Trophoblast cell (in vitro differentiated cells and primary cell): ENCODE measurements at regions not wholly inside any gene's neighbourhood (a gene's known extent, or its start where the extent isn't known, plus 50 kb on each side); places are given as distances from the start of the nearest gene placed in this dataset.

Experiments used
- DNase-seq, 2 donors: peaks; one replicate each; pipeline ENCODE4 v3.0.0-alpha.2; 2016
- H2AFZ ChIP-seq: 2 replicates; pipeline ENCODE4 v1.6.1; 2013; ENCODE audit warnings: low read length, moderate library complexity, mild to moderate bottlenecking; ENCODE audit not compliant: insufficient read depth, poor library complexity
- H2AK5ac ChIP-seq: 2 replicates; pipeline ENCODE4 v1.6.1; 2013; ENCODE audit warnings: mild to moderate bottlenecking, low read length
- H2BK120ac ChIP-seq: 2 replicates; pipeline ENCODE4 v1.6.1; 2013; ENCODE audit warnings: low read length, mild to moderate bottlenecking, moderate library complexity; ENCODE audit not compliant: insufficient read depth, poor library complexity
- H2BK12ac ChIP-seq: 2 replicates; pipeline ENCODE4 v1.6.1; 2013; ENCODE audit warnings: mild to moderate bottlenecking, low read length, moderate library complexity
- H2BK5ac ChIP-seq: 2 replicates; pipeline ENCODE4 v1.6.1; 2013; ENCODE audit warnings: low read length, low read depth, moderate library complexity, mild to moderate bottlenecking; ENCODE audit not compliant: poor library complexity
- H3K14ac ChIP-seq: 2 replicates; pipeline ENCODE4 v1.6.1; 2013; ENCODE audit warnings: mild to moderate bottlenecking, low read length
- H3K18ac ChIP-seq: 2 replicates; pipeline ENCODE4 v1.6.1; 2013; ENCODE audit warnings: mild to moderate bottlenecking, low read length
- H3K23ac ChIP-seq: 2 replicates; pipeline ENCODE4 v1.6.1; 2013; ENCODE audit warnings: low read length
- H3K27ac ChIP-seq: 2 replicates; pipeline ENCODE4 v1.5.1; 2013; ENCODE audit warnings: low read depth, mild to moderate bottlenecking, inconsistent platforms, low read length, moderate library complexity
- H3K27me3 ChIP-seq: 2 replicates; pipeline ENCODE4 v1.6.1; 2013; ENCODE audit warnings: inconsistent platforms, mild to moderate bottlenecking, low read length, moderate library complexity; ENCODE audit not compliant: insufficient read depth
- H3K36me3 ChIP-seq, 2 experiments: 1 replicate in 1 of 2; 2 replicates in 1 of 2; pipeline ENCODE4 v1.6.1; 2013; ENCODE audit warnings: low read length in 2 of 2, mild to moderate bottlenecking in 2 of 2, moderate library complexity in 1 of 2; ENCODE audit not compliant: insufficient read depth in 2 of 2, control insufficient read depth in 1 of 2
- H3K4ac ChIP-seq: 2 replicates; pipeline ENCODE4 v1.6.1; 2013; ENCODE audit warnings: low read depth, mild to moderate bottlenecking, low read length, moderate library complexity
- H3K4me1 ChIP-seq, 2 experiments: 1 replicate in 1 of 2; 2 replicates in 1 of 2; pipeline ENCODE4 v1.6.1; 2013; ENCODE audit warnings: low read length in 2 of 2, mild to moderate bottlenecking in 2 of 2, moderate library complexity in 1 of 2; ENCODE audit not compliant: insufficient read depth in 2 of 2, control insufficient read depth in 1 of 2
- H3K4me2 ChIP-seq: 2 replicates; pipeline ENCODE4 v1.6.1; 2013; ENCODE audit warnings: inconsistent platforms, mild to moderate bottlenecking, low read length, moderate library complexity
- H3K4me3 ChIP-seq: 2 replicates; pipeline ENCODE4 v1.5.1; 2013; ENCODE audit warnings: mild to moderate bottlenecking, low read depth, low read length, inconsistent platforms
- H3K79me1 ChIP-seq: one replicate; pipeline ENCODE4 v1.6.1; 2013; ENCODE audit warnings: low read length
- H3K79me2 ChIP-seq: 2 replicates; pipeline ENCODE4 v1.6.1; 2013; ENCODE audit warnings: low read length, mild to moderate bottlenecking; ENCODE audit not compliant: control insufficient read depth, insufficient read depth, poor library complexity
- H3K9ac ChIP-seq: 2 replicates; pipeline ENCODE4 v1.6.1; 2013; ENCODE audit warnings: mild to moderate bottlenecking, low read length
- H3K9me3 ChIP-seq: 2 replicates; pipeline ENCODE4 v1.6.1; 2013; ENCODE audit warnings: low read depth, mild to moderate bottlenecking, control low read depth, inconsistent platforms, low read length; ENCODE audit not compliant: insufficient read depth
- H4K12ac ChIP-seq: 2 replicates; pipeline ENCODE4 v1.6.1; 2013; ENCODE audit warnings: low read depth, mild to moderate bottlenecking, low read length, moderate library complexity
- H4K8ac ChIP-seq: 2 replicates; pipeline ENCODE4 v1.6.1; 2013; ENCODE audit warnings: low read depth, mild to moderate bottlenecking, low read length, moderate library complexity
- H4K91ac ChIP-seq: one replicate; pipeline ENCODE4 v1.6.1; 2013; ENCODE audit warnings: low read depth, mild to moderate bottlenecking, low read length, moderate library complexity
- WGBS: extraction: QIAGEN DNeasy Blood & Tissue Kit; methylation state at CpG from one replicate; pipeline ENCODE4 v1.1.7; 2013; ENCODE audit warnings: missing lambda C conversion rate; ENCODE audit not compliant: insufficient read length, insufficient coverage; ENCODE audit errors: extremely low coverage; 5-methylcytosine and 5-hydroxymethylcytosine counted together

DNA sequence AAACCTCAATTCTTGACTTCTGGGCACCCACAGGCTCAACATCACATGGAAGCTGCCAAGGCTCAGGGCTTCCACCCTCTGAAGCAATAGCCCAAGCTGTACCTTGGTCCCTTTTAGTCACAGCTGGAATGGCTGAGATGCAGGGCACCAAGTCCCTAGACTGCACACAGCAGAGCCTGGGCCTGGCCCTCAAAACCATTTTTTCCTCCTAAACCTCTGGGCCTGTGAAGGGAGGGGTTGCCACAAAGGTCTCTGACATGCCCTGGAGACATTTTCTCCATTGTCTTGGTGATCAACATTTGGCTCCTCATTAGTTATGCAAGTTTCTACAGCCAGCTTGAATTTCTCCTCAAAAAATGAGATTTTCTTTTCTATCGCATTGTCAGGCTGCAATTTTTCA is 382.7 kb upstream of the RASGEF1B start:
- no peak overlapping the region for H3K27ac ChIP-seq
- H2BK5ac ChIP-seq, result no peak overlapping the region
- no peak overlapping the region for H3K4me3 ChIP-seq
- no peaks in the 10 kb centered on the region for H3K79me2 ChIP-seq
- no peak overlapping the region for H3K23ac ChIP-seq
- no peak overlapping the region for H3K9ac ChIP-seq
- no peak overlapping the region for H4K91ac ChIP-seq
- no peaks in the 10 kb centered on the region for H3K4me1 ChIP-seq
- no peaks in the 10 kb centered on the region for H3K27me3 ChIP-seq
- H2AK5ac ChIP-seq, result no peak overlapping the region
- H3K14ac ChIP-seq, result no peak overlapping the region
- no CpG with 5 or more reads among the region's 1 CpG for WGBS
- DNase-seq, result no peak
- H3K9me3 ChIP-seq, result peaks cover 3% of the 10 kb centered on the region
- no peak overlapping the region for H2AFZ ChIP-seq
- no peak overlapping the region for H3K4ac ChIP-seq
- no peak overlapping the region for H2BK12ac ChIP-seq
- no peak overlapping the region for H2BK120ac ChIP-seq
- no peak overlapping the region for H4K12ac ChIP-seq
- H3K4me2 ChIP-seq, result no peak overlapping the region
- no peaks in the 10 kb centered on the region for H3K36me3 ChIP-seq
- no peaks in the 10 kb centered on the region for H3K79me1 ChIP-seq
- H3K18ac ChIP-seq, result no peak overlapping the region
- no peak overlapping the region for H4K8ac ChIP-seq

DNA sequence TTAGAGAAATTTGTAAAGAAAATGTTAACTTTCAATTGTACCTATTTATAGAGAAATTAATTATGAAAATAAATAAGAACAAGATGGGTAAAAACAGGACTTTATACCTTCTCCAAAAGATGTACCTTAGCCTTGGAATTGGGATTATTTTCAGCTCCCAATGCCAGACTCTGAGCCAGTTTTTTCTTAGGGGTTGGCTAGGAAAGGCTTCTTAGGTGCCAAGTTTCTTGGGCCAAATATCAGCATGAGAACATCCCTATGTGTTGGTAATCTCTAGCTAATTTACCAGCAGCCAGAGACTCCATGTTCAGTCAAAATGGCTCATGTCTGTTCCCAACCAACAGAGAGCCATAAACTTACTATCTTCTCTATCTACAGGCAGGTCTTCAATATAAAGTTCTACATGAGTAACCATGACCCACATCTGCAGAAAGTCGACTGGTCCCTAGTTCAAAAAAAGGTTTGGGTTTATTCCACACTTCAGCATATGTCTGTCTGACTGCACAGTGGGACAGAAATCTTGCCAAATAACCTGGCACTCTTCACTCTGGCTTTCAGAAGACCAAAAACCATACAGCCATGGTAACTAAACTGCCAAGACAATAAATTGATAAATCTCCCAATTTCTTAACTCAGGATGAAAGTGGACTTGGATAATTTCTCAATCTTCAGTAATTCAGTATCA is 380.5 kb upstream of the RASGEF1B start:
- H3K18ac ChIP-seq, result no peak overlapping the region
- H3K23ac ChIP-seq, result no peak overlapping the region
- no peak for DNase-seq
- H2AFZ ChIP-seq, result no peak overlapping the region
- no peak overlapping the region for H2BK5ac ChIP-seq
- H3K4ac ChIP-seq, result no peak overlapping the region
- no peak overlapping the region for H4K8ac ChIP-seq
- H3K9me3 ChIP-seq, result peaks cover 3% of the 10 kb centered on the region
- H3K4me1 ChIP-seq, result no peaks in the 10 kb centered on the region
- no peak overlapping the region for H3K14ac ChIP-seq
- no peak overlapping the region for H3K27ac ChIP-seq
- no peak overlapping the region for H2BK12ac ChIP-seq
- H4K91ac ChIP-seq, result no peak overlapping the region
- H3K79me2 ChIP-seq, result no peaks in the 10 kb centered on the region
- no peak overlapping the region for H3K4me2 ChIP-seq
- no peaks in the 10 kb centered on the region for H3K36me3 ChIP-seq
- H3K4me3 ChIP-seq, result no peak overlapping the region
- no peaks in the 10 kb centered on the region for H3K27me3 ChIP-seq
- no CpG with 5 or more reads among the region's 1 CpG for WGBS
- no peak overlapping the region for H3K9ac ChIP-seq
- no peak overlapping the region for H4K12ac ChIP-seq
- no peaks in the 10 kb centered on the region for H3K79me1 ChIP-seq
- H2BK120ac ChIP-seq, result no peak overlapping the region
- no peak overlapping the region for H2AK5ac ChIP-seq

DNA sequence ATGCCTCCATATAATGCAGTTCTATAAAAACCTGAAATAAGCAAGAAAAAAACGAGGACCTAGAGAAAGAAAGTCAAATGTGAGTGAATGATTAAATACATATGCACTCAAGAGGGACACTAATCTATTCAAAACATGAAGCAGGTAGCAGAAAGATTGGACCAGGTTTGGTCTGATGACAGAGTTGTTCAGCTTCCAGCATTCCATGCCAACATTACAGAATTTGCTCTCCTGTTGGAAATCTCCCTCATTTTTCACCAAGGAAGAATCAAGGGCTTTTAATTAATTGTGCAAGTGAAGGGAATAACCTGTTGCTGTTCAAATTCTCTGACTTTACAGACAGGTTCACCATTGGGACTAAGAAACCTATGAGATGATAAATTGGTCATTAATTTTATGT is 379.0 kb upstream of the RASGEF1B start:
- Histone ChIP-seq H3K4ac (no peak overlapping the region), H3K4me1 (no peaks in the 10 kb centered on the region), H2BK120ac (no peak overlapping the region), H3K79me1 (no peaks in the 10 kb centered on the region), H3K14ac (no peak overlapping the region), H4K91ac (no peak overlapping the region), H2AFZ (no peak overlapping the region), H3K4me3 (no peak overlapping the region), H3K27ac (no peak overlapping the region), H4K8ac (no peak overlapping the region), H3K9ac (no peak overlapping the region), H3K23ac (no peak overlapping the region), H2BK5ac (no peak overlapping the region), H4K12ac (no peak overlapping the region), H3K9me3 (peaks cover 3% of the 10 kb centered on the region), H3K27me3 (no peaks in the 10 kb centered on the region), H3K36me3 (no peaks in the 10 kb centered on the region), H3K4me2 (no peak overlapping the region), H3K18ac (no peak overlapping the region), H3K79me2 (no peaks in the 10 kb centered on the region), H2AK5ac (no peak overlapping the region), H2BK12ac (no peak overlapping the region)
- no CpG with 5 or more reads among the region's 1 CpG for WGBS
- DNase-seq, result no peak

DNA sequence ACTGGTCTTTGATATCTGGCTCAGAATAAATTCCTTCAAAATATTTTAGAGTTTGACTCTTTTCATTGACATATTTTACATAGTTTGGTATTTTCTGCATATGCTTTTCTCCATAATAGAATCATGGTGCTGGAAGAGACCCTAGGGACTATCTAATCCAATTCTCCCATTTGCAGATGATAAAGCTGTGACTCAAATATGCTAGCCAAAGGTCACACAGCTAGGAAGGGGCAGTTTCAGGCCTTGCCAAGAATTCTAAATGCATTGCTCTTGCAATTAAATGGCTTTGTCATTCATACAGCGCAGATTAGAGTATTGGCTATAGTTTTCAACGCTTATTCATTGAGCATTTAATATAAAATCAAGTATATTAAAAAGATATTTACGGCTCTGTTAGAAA is 374.1 kb upstream of the RASGEF1B start:
- Histone ChIP-seq H3K23ac (no peak overlapping the region), H3K4me2 (no peak overlapping the region), H3K9me3 (no peaks in the 10 kb centered on the region), H2BK12ac (no peak overlapping the region), H4K8ac (no peak overlapping the region), H3K27me3 (no peaks in the 10 kb centered on the region), H3K36me3 (no peaks in the 10 kb centered on the region), H3K4me1 (no peaks in the 10 kb centered on the region), H3K27ac (no peak overlapping the region), H2BK5ac (no peak overlapping the region), H3K4me3 (no peak overlapping the region), H2AK5ac (no peak overlapping the region), H2AFZ (no peak overlapping the region), H3K18ac (no peak overlapping the region), H4K12ac (no peak overlapping the region), H3K79me2 (no peaks in the 10 kb centered on the region), H2BK120ac (no peak overlapping the region), H4K91ac (no peak overlapping the region), H3K4ac (no peak overlapping the region), H3K79me1 (peaks cover 1% of the 10 kb centered on the region), H3K14ac (no peak overlapping the region), H3K9ac (no peak overlapping the region)
- no peak for DNase-seq
- WGBS, result no CpG with 5 or more reads among the region's 3 CpGs
